ENCODE measurements at regions not wholly inside any gene's neighbourhood (a gene's known extent, or its start where the extent isn't known, plus 50 kb on each side); places are given as distances from the start of the nearest gene placed in this dataset.

GRCh38 chr16:82301146-82301755 is 131.2 kb upstream of the MPHOSPH6 start:
- H3K27ac ChIP-seq, result no peak overlapping the region
- ATAC-seq (no peak), FAIRE-seq (no peak), DNase-seq (no peak)
- H3K9me3 ChIP-seq, result no peaks in the 10 kb centered on the region
- no peak overlapping the region for H3K4me3 ChIP-seq
- intact Hi-C loops (cut with DNase I), result no loop called here
- H3K27me3 ChIP-seq, result no peaks in the 10 kb centered on the region
- TF ChIP-seq, protein P1, sequence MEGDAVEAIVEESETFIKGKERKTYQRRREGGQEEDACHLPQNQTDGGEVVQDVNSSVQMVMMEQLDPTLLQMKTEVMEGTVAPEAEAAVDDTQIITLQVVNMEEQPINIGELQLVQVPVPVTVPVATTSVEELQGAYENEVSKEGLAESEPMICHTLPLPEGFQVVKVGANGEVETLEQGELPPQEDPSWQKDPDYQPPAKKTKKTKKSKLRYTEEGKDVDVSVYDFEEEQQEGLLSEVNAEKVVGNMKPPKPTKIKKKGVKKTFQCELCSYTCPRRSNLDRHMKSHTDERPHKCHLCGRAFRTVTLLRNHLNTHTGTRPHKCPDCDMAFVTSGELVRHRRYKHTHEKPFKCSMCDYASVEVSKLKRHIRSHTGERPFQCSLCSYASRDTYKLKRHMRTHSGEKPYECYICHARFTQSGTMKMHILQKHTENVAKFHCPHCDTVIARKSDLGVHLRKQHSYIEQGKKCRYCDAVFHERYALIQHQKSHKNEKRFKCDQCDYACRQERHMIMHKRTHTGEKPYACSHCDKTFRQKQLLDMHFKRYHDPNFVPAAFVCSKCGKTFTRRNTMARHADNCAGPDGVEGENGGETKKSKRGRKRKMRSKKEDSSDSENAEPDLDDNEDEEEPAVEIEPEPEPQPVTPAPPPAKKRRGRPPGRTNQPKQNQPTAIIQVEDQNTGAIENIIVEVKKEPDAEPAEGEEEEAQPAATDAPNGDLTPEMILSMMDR (IDR thresholded peaks at IDR 0.05), result no peak
- no peaks in the 10 kb centered on the region for H3K36me3 ChIP-seq
- no peaks in the 10 kb centered on the region for H3K4me1 ChIP-seq
- 67 to 78% methylated on average over 7 of the region's 7 CpGs for WGBS, 2 donors

GRCh38 chr16:82300374-82300951 is 130.4 kb upstream of the MPHOSPH6 start:
- H3K27me3 ChIP-seq, result no peaks in the 10 kb centered on the region
- no peak overlapping the region for H3K4me3 ChIP-seq
- TF ChIP-seq, protein P1 (IDR thresholded peaks at IDR 0.05), result no peak
- intact Hi-C loops (cut with DNase I), result no loop called here
- H3K4me1 ChIP-seq, result no peaks in the 10 kb centered on the region
- ATAC-seq (no peak), FAIRE-seq (no peak), DNase-seq (no peak)
- H3K9me3 ChIP-seq, result no peaks in the 10 kb centered on the region
- no peaks in the 10 kb centered on the region for H3K36me3 ChIP-seq
- H3K27ac ChIP-seq, result no peak overlapping the region
- 90 to 97% methylated on average over 6 of the region's 6 CpGs for WGBS, 2 donors

- FAIRE-seq (no peak), ATAC-seq (no peak), DNase-seq (no peak)
- WGBS, 2 donors, result 74 to 78% methylated on average over 5 of the region's 5 CpGs
- Histone ChIP-seq H3K27ac (no peak overlapping the region), H3K27me3 (no peaks in the 10 kb centered on the region), H3K4me1 (no peaks in the 10 kb centered on the region), H3K36me3 (no peaks in the 10 kb centered on the region), H3K4me3 (no peak overlapping the region), H3K9me3 (no peaks in the 10 kb centered on the region)
- intact Hi-C loops (cut with DNase I), result no loop called here
- TF ChIP-seq, protein P1 (IDR thresholded peaks at IDR 0.05), result no peak
Observed at GRCh38 chr16:82298472-82298871, 128.4 kb upstream of the MPHOSPH6 start.

DNA sequence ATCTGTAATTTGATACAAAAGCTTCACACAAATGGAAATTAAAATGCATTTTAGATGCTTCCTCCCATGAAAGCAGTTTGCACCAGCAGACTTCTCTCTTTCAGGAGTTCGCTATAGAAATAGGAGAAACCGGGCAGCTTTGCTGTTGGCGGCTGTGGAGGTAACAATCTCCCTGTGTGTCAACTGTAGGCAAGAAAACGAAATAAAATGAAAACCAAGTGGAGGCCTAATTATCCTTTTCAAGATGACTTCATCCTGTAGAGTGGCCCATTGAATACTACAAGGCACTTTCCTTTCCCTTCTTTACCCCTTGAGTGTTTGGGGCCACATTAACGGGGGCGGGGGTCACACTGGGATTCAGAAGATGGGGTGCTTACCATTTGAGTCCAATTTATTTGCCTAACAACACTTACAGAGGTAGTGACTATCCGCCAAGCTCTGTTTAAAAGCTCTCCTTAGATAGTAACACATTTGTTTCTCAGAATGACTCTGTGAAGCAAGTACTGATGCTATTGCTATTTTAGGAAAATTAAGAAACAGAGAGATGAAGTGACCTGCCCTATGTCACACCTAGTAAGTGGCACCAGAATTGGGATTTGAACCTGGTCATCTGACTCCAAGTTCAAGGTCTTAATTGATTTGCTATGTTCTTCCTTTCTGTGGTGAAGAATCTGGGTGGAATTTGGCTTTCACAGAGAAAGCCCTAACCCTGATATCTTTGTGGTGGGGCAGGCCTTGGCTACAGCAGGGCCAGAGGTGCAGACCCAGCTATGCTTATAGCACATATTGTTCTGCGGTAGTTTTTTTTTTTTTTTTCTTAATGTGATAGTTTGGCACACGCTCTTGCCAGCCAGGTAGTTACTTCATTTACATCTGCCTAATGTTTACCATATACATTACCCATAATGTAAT is 125.5 kb upstream of the MPHOSPH6 start:
- Histone ChIP-seq H3K36me3 (no peaks in the 10 kb centered on the region), H3K9me3 (no peaks in the 10 kb centered on the region), H3K27me3 (no peaks in the 10 kb centered on the region), H3K4me3 (no peak overlapping the region), H3K4me1 (no peaks in the 10 kb centered on the region), H3K27ac (no peak overlapping the region)
- DNase-seq, result no peak
- WGBS, 2 donors, result 84 to 87% methylated on average over 9 of the region's 9 CpGs
- no peak for ATAC-seq
- TF ChIP-seq, protein P1 (IDR thresholded peaks at IDR 0.05), result no peak
- FAIRE-seq, result no peak
- intact Hi-C loops (cut with DNase I), result no loop called here
